ENCODE measurements at regions not wholly inside any gene's neighbourhood (a gene's known extent, or its start where the extent isn't known, plus 50 kb on each side); places are given as distances from the start of the nearest gene placed in this dataset.

GRCh38 chr1:198447468-198447867 lies 93.0 kb downstream of the ATP6V1G3 start (continued):
- TF ChIP-seq CHD7 (IDR thresholded peaks at IDR 0.05; ENCODE audit: insufficient replicate concordance, low read length) (no peak), FOSL1 (IDR thresholded peaks at IDR 0.05; ENCODE audit: insufficient read depth, low read depth, low read length) (no peak), RFX5 (IDR thresholded peaks at IDR 0.05; ENCODE audit: borderline replicate concordance, low read depth, low read length) (no peak), KDM1A (IDR thresholded peaks at IDR 0.05; ENCODE audit: borderline replicate concordance, low read length) (no peak)

All from H1 (cell line).